Neuronal stem cell (in vitro differentiated cells): ENCODE measurements at regions not wholly inside any gene's neighbourhood (a gene's known extent, or its start where the extent isn't known, plus 50 kb on each side); places are given as distances from the start of the nearest gene placed in this dataset.
"Not testable (repeated sequence)": the region's sequence is repeated elsewhere in the genome, so short reads cannot be mapped to it uniquely, and the experiment has no call there.

ENCODE experiments used
- DNase-seq: peaks from one replicate; pipeline ENCODE4 v3.0.0-alpha.2; 2013; ENCODE audit warnings: low spot score
- H2AFZ ChIP-seq: one replicate; pipeline ENCODE4 v1.6.1; 2013; ENCODE audit warnings: mild to moderate bottlenecking, low read length, inconsistent platforms
- H2AK5ac ChIP-seq: 2 replicates; pipeline ENCODE4 v1.6.1; 2013; ENCODE audit warnings: low read depth, mild to moderate bottlenecking, inconsistent platforms, low read length, moderate library complexity, mixed read lengths
- H2BK120ac ChIP-seq: 2 replicates; pipeline ENCODE4 v1.6.1; 2013; ENCODE audit warnings: low read depth, mild to moderate bottlenecking, inconsistent platforms, low read length, moderate library complexity, mixed read lengths
- H2BK12ac ChIP-seq: one replicate; pipeline ENCODE4 v1.6.1; 2013; ENCODE audit warnings: low read length, inconsistent platforms
- H2BK15ac ChIP-seq: 2 replicates; pipeline ENCODE4 v1.6.1; 2013; ENCODE audit warnings: mild to moderate bottlenecking, low read length, inconsistent platforms, mixed read lengths
- H2BK5ac ChIP-seq: one replicate; pipeline ENCODE4 v1.6.1; 2013; ENCODE audit warnings: inconsistent platforms, mild to moderate bottlenecking, low read length, moderate library complexity
- H3K14ac ChIP-seq: one replicate; pipeline ENCODE4 v1.6.1; 2013; ENCODE audit warnings: low read length, inconsistent platforms
- H3K18ac ChIP-seq: 2 replicates; pipeline ENCODE4 v1.6.1; 2013; ENCODE audit warnings: low read length, inconsistent platforms
- H3K23ac ChIP-seq: 2 replicates; pipeline ENCODE4 v1.6.1; 2013; ENCODE audit warnings: low read depth, mild to moderate bottlenecking, mixed read lengths, low read length, inconsistent platforms; ENCODE audit not compliant: poor library complexity
- H3K27ac ChIP-seq: replicated peaks from 3 replicates; pipeline ENCODE4 v1.5.1; 2013; ENCODE audit warnings: low read length, inconsistent platforms
- H3K27me3 ChIP-seq, 3 experiments: 2 replicates each; pipeline ENCODE4 v1.6.1; 2013; ENCODE audit warnings: low read length in 3 of 3, mild to moderate bottlenecking in 2 of 3, inconsistent platforms in 1 of 3, low read depth in 1 of 3, mixed read lengths in 1 of 3, moderate library complexity in 1 of 3; ENCODE audit not compliant: control insufficient read depth in 3 of 3, insufficient read depth in 3 of 3
- H3K36me3 ChIP-seq, 2 donors: replicated peaks in 1 of 2; 2 replicates each; pipeline ENCODE4 v1.6.1; 2013; ENCODE audit warnings: low read length in 2 of 2; ENCODE audit not compliant: control insufficient read depth in 2 of 2, insufficient read depth in 2 of 2
- H3K4ac ChIP-seq: 2 replicates; pipeline ENCODE4 v1.6.1; 2013; ENCODE audit warnings: inconsistent platforms, mild to moderate bottlenecking, low read length, moderate library complexity
- H3K4me1 ChIP-seq, 2 donors: 1 replicate in 1 of 2; 2 replicates in 1 of 2; pipeline ENCODE4 v1.6.1; 2013; ENCODE audit warnings: low read length in 2 of 2, low read depth in 1 of 2; ENCODE audit not compliant: control insufficient read depth in 2 of 2, insufficient read depth in 1 of 2
- H3K4me2 ChIP-seq: one replicate; pipeline ENCODE4 v1.6.1; 2013; ENCODE audit warnings: mild to moderate bottlenecking, low read length, inconsistent platforms; ENCODE audit not compliant: insufficient read depth, poor library complexity, severe bottlenecking
- H3K4me3 ChIP-seq, 2 donors: 2 replicates each; pipeline ENCODE4 v1.5.1; 2013; ENCODE audit warnings: low read length in 2 of 2, mild to moderate bottlenecking in 2 of 2, inconsistent platforms in 1 of 2, moderate library complexity in 1 of 2
- H3K79me1 ChIP-seq: one replicate; pipeline ENCODE4 v1.6.1; 2013; ENCODE audit warnings: low read depth, mild to moderate bottlenecking, inconsistent platforms, low read length, moderate library complexity
- H3K9ac ChIP-seq: one replicate; pipeline ENCODE4 v1.6.1; 2013; ENCODE audit warnings: mild to moderate bottlenecking, low read depth, low read length, inconsistent platforms; ENCODE audit not compliant: poor library complexity
- H3K9me3 ChIP-seq, 2 donors: replicated peaks in 1 of 2; 2 replicates each; pipeline versions ENCODE3 to v1.6.1; 2013; ENCODE audit warnings: low read length in 2 of 2, mild to moderate bottlenecking in 2 of 2, inconsistent platforms in 1 of 2, low read depth in 1 of 2, mixed read lengths in 1 of 2, moderate library complexity in 1 of 2; ENCODE audit not compliant: control insufficient read depth in 2 of 2, insufficient read depth in 1 of 2
- H4K8ac ChIP-seq: one replicate; pipeline ENCODE4 v1.6.1; 2013; ENCODE audit warnings: low read depth, mild to moderate bottlenecking, inconsistent platforms, low read length, moderate library complexity
- H4K91ac ChIP-seq: one replicate; pipeline ENCODE4 v1.6.1; 2013; ENCODE audit warnings: low read length, low read depth, mild to moderate bottlenecking, inconsistent platforms; ENCODE audit not compliant: poor library complexity
- WGBS, 2 donors: extraction: QIAGEN DNeasy Blood & Tissue Kit; methylation state at CpG; one replicate each; pipeline ENCODE4 v1.1.7; 2013; ENCODE audit warnings: missing lambda C conversion rate in 2 of 2, mixed read lengths in 1 of 2; ENCODE audit not compliant: insufficient read length in 2 of 2, insufficient replicate concordance in 1 of 2; ENCODE audit errors: extremely low coverage in 2 of 2; 5-methylcytosine and 5-hydroxymethylcytosine counted together

- H3K9me3 ChIP-seq, H3K9ac ChIP-seq, H2AFZ ChIP-seq, H2BK120ac ChIP-seq, H4K8ac ChIP-seq, H3K18ac ChIP-seq, H4K91ac ChIP-seq, H2BK15ac ChIP-seq, H3K14ac ChIP-seq, DNase-seq, H2AK5ac ChIP-seq, H3K4me3 ChIP-seq, H3K4me2 ChIP-seq, H3K27me3 ChIP-seq, H3K23ac ChIP-seq, H2BK12ac ChIP-seq, H3K36me3 ChIP-seq, H3K79me1 ChIP-seq, H2BK5ac ChIP-seq, H3K4me1 ChIP-seq, H3K4ac ChIP-seq, H3K27ac ChIP-seq: not testable (repeated sequence)
- no CpG with 5 or more reads among the region's 11 CpGs for WGBS, 2 donors
Measured at GRCh38 chr2:87685558-87685957, 62.3 kb upstream of the PLGLB2 start.

GRCh38 chr2:87686873-87687549 is 60.9 kb upstream of the PLGLB2 start:
- H3K4me3 ChIP-seq, H3K36me3 ChIP-seq, H3K4me2 ChIP-seq: not testable (repeated sequence)

DNA sequence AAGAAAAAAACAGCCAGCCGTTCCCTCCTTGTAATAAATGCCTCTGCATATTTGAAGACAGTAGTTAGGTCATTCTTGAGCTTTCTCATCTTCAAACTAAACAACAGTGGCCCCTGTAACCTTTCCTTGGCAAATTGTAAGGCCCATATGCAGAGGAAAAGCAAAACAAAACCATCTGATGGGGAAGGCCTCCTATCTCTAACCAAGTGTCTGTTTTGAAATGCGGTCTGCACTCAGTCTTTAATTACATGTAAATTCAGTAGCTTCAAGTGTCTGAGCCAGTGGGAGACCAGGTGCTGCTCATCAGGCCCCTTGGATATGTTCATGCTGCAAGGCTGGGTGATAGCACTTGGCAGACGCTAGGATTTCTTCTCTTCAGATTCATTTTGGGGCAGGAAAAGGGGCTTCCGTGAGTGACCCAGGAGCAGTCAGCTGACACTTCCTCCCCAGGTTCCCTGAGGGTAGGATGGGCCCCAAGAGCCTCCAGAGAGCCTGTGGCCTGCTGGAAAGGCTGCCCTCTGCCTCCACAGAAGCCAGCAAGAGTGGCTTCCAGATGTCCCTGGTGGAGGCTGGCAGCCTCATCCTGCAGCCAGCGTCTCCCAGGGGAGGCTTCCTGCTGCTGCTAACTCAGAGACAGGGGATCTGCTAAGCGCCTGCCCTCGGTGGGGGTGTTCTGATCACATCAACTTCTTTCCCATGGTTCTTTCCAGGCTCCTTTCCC is 60.2 kb upstream of the PLGLB2 start:
- H3K79me1 ChIP-seq, H2BK12ac ChIP-seq, DNase-seq, H4K91ac ChIP-seq, H3K23ac ChIP-seq, H3K27me3 ChIP-seq, H2BK15ac ChIP-seq, H2BK120ac ChIP-seq, H3K4me3 ChIP-seq, H3K36me3 ChIP-seq, H3K4ac ChIP-seq, H3K9me3 ChIP-seq, H3K4me1 ChIP-seq, H3K9ac ChIP-seq, H4K8ac ChIP-seq, H2BK5ac ChIP-seq, H2AK5ac ChIP-seq, H3K18ac ChIP-seq, H3K14ac ChIP-seq, H3K27ac ChIP-seq, H3K4me2 ChIP-seq, H2AFZ ChIP-seq: not testable (repeated sequence)
- no CpG with 5 or more reads among the region's 7 CpGs for WGBS, 2 donors

More at GRCh38 chr2:87686873-87687549, 60.9 kb upstream of the PLGLB2 start:
- not testable (repeated sequence) for DNase-seq, H3K9ac ChIP-seq, H2BK12ac ChIP-seq, H4K8ac ChIP-seq, H2AFZ ChIP-seq, H3K4ac ChIP-seq, H3K27me3 ChIP-seq, H2BK5ac ChIP-seq, H2BK15ac ChIP-seq, H3K14ac ChIP-seq, H3K18ac ChIP-seq, H3K9me3 ChIP-seq, H3K23ac ChIP-seq, H3K79me1 ChIP-seq, H3K4me1 ChIP-seq, H2BK120ac ChIP-seq, H3K27ac ChIP-seq, H2AK5ac ChIP-seq, H4K91ac ChIP-seq
- WGBS, 2 donors, result no CpG with 5 or more reads among the region's 7 CpGs

GRCh38 chr2:87691899-87692592 is 55.8 kb upstream of the PLGLB2 start:
- not testable (repeated sequence) for H2AK5ac ChIP-seq, DNase-seq, H2BK5ac ChIP-seq, H3K18ac ChIP-seq, H3K36me3 ChIP-seq, H3K4me1 ChIP-seq, H3K9ac ChIP-seq, H3K4me3 ChIP-seq, H2BK12ac ChIP-seq, H3K14ac ChIP-seq, H3K79me1 ChIP-seq, H3K9me3 ChIP-seq, H3K4ac ChIP-seq, H2AFZ ChIP-seq, H2BK120ac ChIP-seq, H3K4me2 ChIP-seq, H3K23ac ChIP-seq, H2BK15ac ChIP-seq, H3K27me3 ChIP-seq, H4K8ac ChIP-seq, H4K91ac ChIP-seq, H3K27ac ChIP-seq
- no CpG with 5 or more reads among the region's 1 CpG for WGBS, 2 donors
